T-cell (primary cell): ENCODE measurements at regions not wholly inside any gene's neighbourhood (a gene's known extent, or its start where the extent isn't known, plus 50 kb on each side); places are given as distances from the start of the nearest gene placed in this dataset.

Experiments
- ATAC-seq, 4 experiments: fragments of 200-7000 bp in 3 of 4; fragments of 150-1000 bp in 1 of 4; cut with Tn5 transposase; replicated peaks in 1 of 4; 1 replicate in 3 of 4; 2 replicates in 1 of 4; pipeline ENCODE4 v1.10.0; 2021; ENCODE audit warnings: moderate library complexity in 3 of 4, mild to moderate bottlenecking in 2 of 4, moderate number of reproducible peaks in 1 of 4
- CTCF ChIA-PET, 2 donors: fragments of 300-600 bp; sonication (Branson Sonifier 250); formaldehyde crosslinking; loops; one replicate each; lab custom pipeline; 2022; ENCODE audit warnings: antibody characterized with exemption in 2 of 2; lab: Charles Lee
- POLR2A ChIA-PET, 2 donors: fragments of 300-600 bp; sonication (Branson Sonifier 250); formaldehyde crosslinking; loops; one replicate each; lab custom pipeline; 2022; ENCODE audit warnings: antibody characterized with exemption in 2 of 2; lab: Charles Lee
- DNase-seq, 35 experiments: peaks; one replicate each; pipeline versions ENCODE4 v3.0.0 to v3.0.0-alpha.2; 2013 to 2023
- H3K27ac ChIP-seq: one replicate; pipeline ENCODE4 v1.5.1; 2013; ENCODE audit warnings: low read length
- H3K27me3 ChIP-seq, 2 experiments: replicated peaks in 1 of 2; 1 replicate in 1 of 2; 2 replicates in 1 of 2; pipeline versions ENCODE4 v1.6.1 to v1.7.0; 2013; ENCODE audit warnings: low read length in 1 of 2, mixed read lengths in 1 of 2; ENCODE audit not compliant: control insufficient read depth in 2 of 2, insufficient read depth in 2 of 2; ENCODE audit errors: extremely low read depth in 1 of 2
- H3K36me3 ChIP-seq, 2 donors: 1 replicate in 1 of 2; 2 replicates in 1 of 2; pipeline versions ENCODE4 v1.6.1 to v1.7.0; 2013; ENCODE audit warnings: low read length in 1 of 2; ENCODE audit not compliant: control insufficient read depth in 2 of 2, insufficient read depth in 1 of 2; ENCODE audit errors: extremely low read depth in 1 of 2
- H3K4me1 ChIP-seq, 2 experiments: 1 replicate in 1 of 2; 2 replicates in 1 of 2; pipeline versions ENCODE4 v1.6.1 to v1.7.0; 2013; ENCODE audit warnings: low read length in 2 of 2, mixed read lengths in 1 of 2; ENCODE audit not compliant: insufficient read depth in 2 of 2, control insufficient read depth in 1 of 2; ENCODE audit errors: extremely low read depth in 1 of 2
- H3K4me3 ChIP-seq, 2 donors: 1 replicate in 1 of 2; 2 replicates in 1 of 2; pipeline versions ENCODE4 v1.5.1 to v1.7.0; 2013; ENCODE audit warnings: mild to moderate bottlenecking in 2 of 2, low read length in 1 of 2, moderate library complexity in 1 of 2; ENCODE audit not compliant: control insufficient read depth in 1 of 2; ENCODE audit errors: extremely low read depth in 1 of 2
- H3K9me3 ChIP-seq: 2 replicates; pipeline ENCODE4 v1.7.0; 2013
- H3K27ac Mint-ChIP-seq, 2 donors: one replicate each; pipeline ENCODE4 v1.8.0; 2020 to 2021; ENCODE audit warnings: mild to moderate bottlenecking in 2 of 2, mixed read lengths in 2 of 2
- H3K27me3 Mint-ChIP-seq, 2 donors: one replicate each; pipeline ENCODE4 v1.8.0; 2021 to 2022; ENCODE audit warnings: mixed read lengths in 2 of 2
- H3K36me3 Mint-ChIP-seq: one replicate; pipeline ENCODE4 v1.8.0; 2021; ENCODE audit warnings: mixed read lengths
- H3K4me1 Mint-ChIP-seq, 3 donors: one replicate each; pipeline ENCODE4 v1.8.0; 2020 to 2022; ENCODE audit warnings: mixed read lengths in 3 of 3, mild to moderate bottlenecking in 1 of 3
- H3K4me3 Mint-ChIP-seq, 3 donors: one replicate each; pipeline ENCODE4 v1.8.0; 2020 to 2022; ENCODE audit warnings: mild to moderate bottlenecking in 3 of 3, mixed read lengths in 3 of 3, moderate library complexity in 3 of 3
- H3K9me3 Mint-ChIP-seq, 3 donors: one replicate each; pipeline ENCODE4 v1.8.0; 2020 to 2022; ENCODE audit warnings: mixed read lengths in 3 of 3
- WGBS: methylation state at CpG from one replicate; pipeline ENCODE4 v1.1.5; 2013; ENCODE audit warnings: missing lambda C conversion rate; ENCODE audit not compliant: insufficient coverage; 5-methylcytosine and 5-hydroxymethylcytosine counted together

DNA sequence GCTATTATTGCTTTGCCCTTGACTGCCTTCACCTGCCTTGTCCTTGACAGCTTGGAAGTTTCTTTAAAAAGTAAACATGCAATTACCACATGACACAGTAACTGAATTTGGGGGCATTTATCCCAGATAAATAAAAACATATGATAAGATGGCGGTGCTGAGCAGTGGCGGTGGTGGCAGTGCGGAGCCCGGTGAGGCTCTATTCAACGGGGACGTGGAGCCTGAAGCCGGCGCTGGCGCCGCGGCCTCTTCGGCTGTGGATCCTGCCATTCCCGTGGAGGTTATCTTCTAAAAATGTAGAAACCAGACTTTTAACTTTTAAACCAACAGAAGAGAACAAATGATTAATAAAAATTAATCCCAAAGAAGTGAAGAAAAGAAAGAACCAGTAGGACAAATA, 59.7 kb upstream of the ZDHHC15 start:
- ATAC-seq (no peak), DNase-seq (no peak)
- CTCF ChIA-PET, result no interaction called here
- 100% methylated on average over 4 of the region's 13 CpGs for WGBS
- H3K27me3 Mint-ChIP-seq, result peaks cover 0 to 22% of the 10 kb centered on the region in 2 donors
- peaks cover 0 to 2% (median 0%) of the 10 kb centered on the region in 3 donors for H3K9me3 Mint-ChIP-seq
- peaks cover 8% of the 10 kb centered on the region for H3K36me3 Mint-ChIP-seq
- H3K4me3 ChIP-seq, result no peak overlapping the region
- H3K4me3 Mint-ChIP-seq, result no peak overlapping the region
- H3K27ac Mint-ChIP-seq, result no peak overlapping the region
- no peaks in the 10 kb centered on the region for H3K27me3 ChIP-seq
- H3K4me1 ChIP-seq, result no peaks in the 10 kb centered on the region
- POLR2A ChIA-PET, result no interaction called here
- H3K36me3 ChIP-seq, result no peaks in the 10 kb centered on the region
- no peaks in the 10 kb centered on the region for H3K9me3 ChIP-seq
- H3K27ac ChIP-seq, result no peak overlapping the region
- no peaks in the 10 kb centered on the region for H3K4me1 Mint-ChIP-seq
